GM12878 (cell line): ENCODE measurements at regions not wholly inside any gene's neighbourhood (a gene's known extent, or its start where the extent isn't known, plus 50 kb on each side); places are given as distances from the start of the nearest gene placed in this dataset.

ENCODE experiments used
- ATAC-seq: fragments of 200-7000 bp; cut with Tn5 transposase; 3 replicates; pipeline ENCODE4 v1.9.1; 2020; ENCODE audit warnings: mild to moderate bottlenecking, moderate library complexity
- BruUV-seq: library from RNA; stranded (reverse); fragments of 400-500 nt; replicated peaks from 2 replicates; lab custom pipeline; 2021; lab: Mats Ljungman, UMichigan
- CTCF ChIA-PET: fragments of 300-600 bp; sonication (Branson Sonifier 250); formaldehyde crosslinking; extraction: SDS; loops from one replicate; lab custom pipeline; 2021; ENCODE audit warnings: inconsistent platforms; lab: Yijun Ruan, JAX
- POLR2A ChIA-PET: fragments of 350-600 bp; formaldehyde crosslinking; extraction: SDS; loops from one replicate; lab custom pipeline; 2021; ENCODE audit warnings: inconsistent platforms; lab: Charles Lee
- RAD21 ChIA-PET: fragments of 300-600 bp; sonication (Branson Sonifier 250); formaldehyde crosslinking; loops from one replicate; lab custom pipeline; 2023; ENCODE audit warnings: antibody characterized with exemption; ENCODE audit not compliant: unreplicated experiment; lab: Charles Lee
- SMC1A ChIA-PET: fragments of 300-600 bp; sonication (Branson Sonifier 250); formaldehyde crosslinking; loops from one replicate; lab custom pipeline; 2023; ENCODE audit not compliant: unreplicated experiment, uncharacterized antibody; lab: Charles Lee
- DNase-seq: peaks from one replicate; pipeline ENCODE4 v3.0.0-alpha.2; 2011; ENCODE audit warnings: low read depth, low spot score
- FAIRE-seq: peaks from 3 replicates; lab custom pipeline; 2011; peaks lifted over from hg19 to GRCh38; lab: Jason Lieb, UNC
- H2AFZ ChIP-seq: 2 replicates; pipeline ENCODE4 v1.6.0; 2011; ENCODE audit warnings: low read depth, low read length, control low read depth; ENCODE audit not compliant: control insufficient read depth
- H3K27ac ChIP-seq: 2 replicates; pipeline ENCODE4 v1.5.1; 2011; ENCODE audit warnings: control low read depth; ENCODE audit not compliant: control insufficient read depth, insufficient read depth
- H3K27me3 ChIP-seq, 2 experiments: replicated peaks in 1 of 2; 2 replicates each; pipeline versions ENCODE4 v1.6.0 to v1.6.1; 2011; ENCODE audit warnings: low read length in 1 of 2; ENCODE audit not compliant: control insufficient read depth in 2 of 2, insufficient read depth in 2 of 2
- H3K36me3 ChIP-seq, 2 experiments: 2 replicates each; pipeline ENCODE4 v1.5.1; 2011; ENCODE audit warnings: low read length in 1 of 2; ENCODE audit not compliant: control insufficient read depth in 2 of 2, insufficient read depth in 2 of 2
- H3K4me1 ChIP-seq: 2 replicates; pipeline ENCODE4 v1.6.1; 2011; ENCODE audit warnings: mild to moderate bottlenecking, low read length, moderate library complexity, mixed read lengths; ENCODE audit not compliant: control insufficient read depth, insufficient read depth
- H3K4me2 ChIP-seq: 2 replicates; pipeline ENCODE4 v1.6.0; 2011; ENCODE audit warnings: control low read depth; ENCODE audit not compliant: control insufficient read depth, insufficient read depth
- H3K4me3 ChIP-seq: fragments of 200-600 bp; sonication (generic); 2 replicates; pipeline ENCODE4 v1.5.1; 2016
- H3K79me2 ChIP-seq: 2 replicates; pipeline ENCODE4 v1.6.0; 2011; ENCODE audit warnings: low read length; ENCODE audit not compliant: control insufficient read depth, insufficient read depth
- H3K9ac ChIP-seq: 2 replicates; pipeline ENCODE4 v1.8.0; 2011; ENCODE audit warnings: low read length, control low read depth, mixed read lengths; ENCODE audit not compliant: control insufficient read depth, insufficient read depth
- H3K9me3 ChIP-seq: replicated peaks from 3 replicates; pipeline ENCODE4 v1.5.1; 2011; ENCODE audit warnings: mild to moderate bottlenecking, low read length; ENCODE audit not compliant: control insufficient read depth, insufficient read depth
- H4K20me1 ChIP-seq: 2 replicates; pipeline ENCODE4 v1.6.0; 2011; ENCODE audit not compliant: control insufficient read depth, insufficient read depth
- BACH1 ChIP-seq: fragments of 450-650 bp; IDR thresholded peaks from 2 replicates; pipeline ENCODE4 v1.6.1; 2017; ENCODE audit warnings: mild to moderate bottlenecking, borderline replicate concordance
- BCLAF1 ChIP-seq: fragments of 450-650 bp; IDR thresholded peaks from 2 replicates; pipeline ENCODE4 v1.6.1; 2017; ENCODE audit warnings: antibody characterized with exemption, mild to moderate bottlenecking, moderate library complexity
- BMI1 ChIP-seq: fragments of 450-650 bp; IDR thresholded peaks from 2 replicates; pipeline ENCODE4 v1.6.1; 2016; ENCODE audit warnings: mild to moderate bottlenecking, moderate library complexity, borderline replicate concordance
- CREB1 ChIP-seq: IDR thresholded peaks from 2 replicates; pipeline ENCODE4 v1.6.1; 2012; ENCODE audit warnings: low read depth, mild to moderate bottlenecking, inconsistent platforms
- FOXM1 ChIP-seq: IDR thresholded peaks from 2 replicates; pipeline ENCODE4 v1.6.1; 2012; ENCODE audit warnings: low read depth, mild to moderate bottlenecking, inconsistent platforms, low read length, moderate library complexity
- HDGF ChIP-seq: fragments of 450-650 bp; IDR thresholded peaks from 2 replicates; pipeline ENCODE4 v1.6.1; 2016; ENCODE audit warnings: antibody characterized with exemption
- JUND ChIP-seq: IDR thresholded peaks from 2 replicates; pipeline ENCODE4 v1.6.1; 2012; ENCODE audit warnings: low read depth, mild to moderate bottlenecking, low read length, improper control_type of control experiment, moderate library complexity
- KLF5 ChIP-seq: fragments of 450-650 bp; IDR thresholded peaks from 2 replicates; pipeline ENCODE4 v1.6.1; 2014; ENCODE audit warnings: mild to moderate bottlenecking; ENCODE audit not compliant: partially characterized antibody
- MEF2B ChIP-seq: fragments of 450-650 bp; IDR thresholded peaks from 2 replicates; pipeline ENCODE4 v1.6.1; 2018; ENCODE audit warnings: mild to moderate bottlenecking, moderate library complexity; ENCODE audit not compliant: partially characterized antibody, poor library complexity, severe bottlenecking
- RUNX3 ChIP-seq: IDR thresholded peaks from 2 replicates; pipeline ENCODE4 v1.6.1; 2012; ENCODE audit warnings: low read length, inconsistent platforms
- SKIL ChIP-seq: fragments of 450-650 bp; IDR thresholded peaks from 2 replicates; pipeline ENCODE4 v1.6.1; 2017; ENCODE audit warnings: mild to moderate bottlenecking, low read depth, inconsistent platforms; ENCODE audit not compliant: poor library complexity, severe bottlenecking
- WGBS: methylation state at CpG from one replicate; pipeline ENCODE4 v1.1.6; 2016; ENCODE audit warnings: low lambda C conversion rate; ENCODE audit not compliant: insufficient replicate concordance, insufficient coverage; ENCODE audit errors: missing lambda C conversion rate; 5-methylcytosine and 5-hydroxymethylcytosine counted together
- in situ Hi-C: fragments of 300-500 bp; cut with MboI; formaldehyde crosslinking; loops from 9 replicates; pipeline ENCODE4 v1.14.3; 2018; ENCODE audit warnings: mixed read lengths
- intact Hi-C: fragments of 100-400 bp; cut with micrococcal nuclease; formaldehyde crosslinking; loops from one replicate; pipeline ENCODE4 v1.14.2; 2022; ENCODE audit not compliant: unreplicated experiment
- TF ChIP-seq, protein P1 (sequence below): fragments of 450-650 bp; IDR thresholded peaks from 2 replicates; pipeline ENCODE4 v1.6.1; 2014; ENCODE audit warnings: mild to moderate bottlenecking
- TF ChIP-seq, protein P2 (sequence below): fragments of 450-650 bp; formaldehyde crosslinking; IDR thresholded peaks from 2 replicates; pipeline ENCODE4 v1.5.0; 2022; ENCODE audit warnings: mild to moderate bottlenecking, missing genetic modification characterization
- TF ChIP-seq, protein P3 (sequence below): IDR thresholded peaks from 2 replicates; pipeline ENCODE4 v1.6.1; 2012; ENCODE audit warnings: low read depth, low read length, improper control_type of control experiment

- Histone ChIP-seq H3K9ac (no peak overlapping the region), H3K36me3 (no peaks in the 10 kb centered on the region), H2AFZ (no peak overlapping the region), H3K9me3 (no peaks in the 10 kb centered on the region), H3K27me3 (no peaks in the 10 kb centered on the region; a peak in 1 of 4 replicates), H3K4me1 (no peaks in the 10 kb centered on the region), H3K4me2 (no peak overlapping the region), H3K27ac (no peak overlapping the region), H4K20me1 (no peaks in the 10 kb centered on the region), H3K79me2 (no peaks in the 10 kb centered on the region), H3K4me3 (no peak overlapping the region)
- intact Hi-C loops, result no loop called here
- ATAC-seq, result no peak
- POLR2A ChIA-PET, result no interaction called here
- BruUV-seq, result no TSS peak
- in situ Hi-C loops, result no loop called here
- no peak for FAIRE-seq
- CTCF ChIA-PET, result no interaction called here
- RAD21 ChIA-PET, result interaction anchor here (0.7 kb wide), 1 partner anchor 297 kb away, joined by 3 read pairs; no protein-coding TSS in a partner anchor
- no peak for DNase-seq
- WGBS, result 41% methylated on average over 7 of the region's 7 CpGs
- SMC1A ChIA-PET, result no interaction called here
- TF ChIP-seq BMI1, result no peak
- TF ChIP-seq SKIL, result no peak
- TF ChIP-seq RUNX3, result no peak
- TF ChIP-seq JUND, result no peak
- TF ChIP-seq BCLAF1, result no peak
- TF ChIP-seq, protein P1, sequence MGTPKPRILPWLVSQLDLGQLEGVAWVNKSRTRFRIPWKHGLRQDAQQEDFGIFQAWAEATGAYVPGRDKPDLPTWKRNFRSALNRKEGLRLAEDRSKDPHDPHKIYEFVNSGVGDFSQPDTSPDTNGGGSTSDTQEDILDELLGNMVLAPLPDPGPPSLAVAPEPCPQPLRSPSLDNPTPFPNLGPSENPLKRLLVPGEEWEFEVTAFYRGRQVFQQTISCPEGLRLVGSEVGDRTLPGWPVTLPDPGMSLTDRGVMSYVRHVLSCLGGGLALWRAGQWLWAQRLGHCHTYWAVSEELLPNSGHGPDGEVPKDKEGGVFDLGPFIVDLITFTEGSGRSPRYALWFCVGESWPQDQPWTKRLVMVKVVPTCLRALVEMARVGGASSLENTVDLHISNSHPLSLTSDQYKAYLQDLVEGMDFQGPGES, result no peak
- TF ChIP-seq, protein P2, sequence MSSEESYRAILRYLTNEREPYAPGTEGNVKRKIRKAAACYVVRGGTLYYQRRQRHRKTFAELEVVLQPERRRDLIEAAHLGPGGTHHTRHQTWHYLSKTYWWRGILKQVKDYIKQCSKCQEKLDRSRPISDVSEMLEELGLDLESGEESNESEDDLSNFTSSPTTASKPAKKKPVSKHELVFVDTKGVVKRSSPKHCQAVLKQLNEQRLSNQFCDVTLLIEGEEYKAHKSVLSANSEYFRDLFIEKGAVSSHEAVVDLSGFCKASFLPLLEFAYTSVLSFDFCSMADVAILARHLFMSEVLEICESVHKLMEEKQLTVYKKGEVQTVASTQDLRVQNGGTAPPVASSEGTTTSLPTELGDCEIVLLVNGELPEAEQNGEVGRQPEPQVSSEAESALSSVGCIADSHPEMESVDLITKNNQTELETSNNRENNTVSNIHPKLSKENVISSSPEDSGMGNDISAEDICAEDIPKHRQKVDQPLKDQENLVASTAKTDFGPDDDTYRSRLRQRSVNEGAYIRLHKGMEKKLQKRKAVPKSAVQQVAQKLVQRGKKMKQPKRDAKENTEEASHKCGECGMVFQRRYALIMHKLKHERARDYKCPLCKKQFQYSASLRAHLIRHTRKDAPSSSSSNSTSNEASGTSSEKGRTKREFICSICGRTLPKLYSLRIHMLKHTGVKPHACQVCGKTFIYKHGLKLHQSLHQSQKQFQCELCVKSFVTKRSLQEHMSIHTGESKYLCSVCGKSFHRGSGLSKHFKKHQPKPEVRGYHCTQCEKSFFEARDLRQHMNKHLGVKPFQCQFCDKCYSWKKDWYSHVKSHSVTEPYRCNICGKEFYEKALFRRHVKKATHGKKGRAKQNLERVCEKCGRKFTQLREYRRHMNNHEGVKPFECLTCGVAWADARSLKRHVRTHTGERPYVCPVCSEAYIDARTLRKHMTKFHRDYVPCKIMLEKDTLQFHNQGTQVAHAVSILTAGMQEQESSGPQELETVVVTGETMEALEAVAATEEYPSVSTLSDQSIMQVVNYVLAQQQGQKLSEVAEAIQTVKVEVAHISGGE (CRISPR knock-in tag), result no peak
- TF ChIP-seq BACH1, result no peak
- no peak for TF ChIP-seq CREB1
- TF ChIP-seq FOXM1, result no peak
- no peak for TF ChIP-seq MEF2B
- no peak for TF ChIP-seq KLF5
- TF ChIP-seq, protein P3, sequence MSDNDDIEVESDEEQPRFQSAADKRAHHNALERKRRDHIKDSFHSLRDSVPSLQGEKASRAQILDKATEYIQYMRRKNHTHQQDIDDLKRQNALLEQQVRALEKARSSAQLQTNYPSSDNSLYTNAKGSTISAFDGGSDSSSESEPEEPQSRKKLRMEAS, result no peak
- TF ChIP-seq HDGF, result no peak
Measured at GRCh38 chr13:23098161-23098907, 82.4 kb upstream of the SGCG start.
